ENCODE measurements at regions not wholly inside any gene's neighbourhood (a gene's known extent, or its start where the extent isn't known, plus 50 kb on each side); places are given as distances from the start of the nearest gene placed in this dataset.
"Not testable (repeated sequence)": the region's sequence is repeated elsewhere in the genome, so short reads cannot be mapped to it uniquely, and the experiment has no call there.

- no peak for DNase-seq
Measured at GRCh38 chr12:84117190-84117589, 795.4 kb downstream of the SLC6A15 start.

- no peak for DNase-seq
Measured at GRCh38 chr12:84113666-84114065, 798.9 kb downstream of the SLC6A15 start.

- DNase-seq, result not testable (repeated sequence)
Measured at GRCh38 chr12:84103886-84104285, 808.7 kb downstream of the SLC6A15 start.

- not testable (repeated sequence) for DNase-seq
Measured at GRCh38 chr12:84101963-84102362, 810.6 kb downstream of the SLC6A15 start.

GRCh38 chr12:84099591-84099990, 813.0 kb downstream of the SLC6A15 start:
- not testable (repeated sequence) for DNase-seq

GRCh38 chr12:84091651-84092050, 820.9 kb downstream of the SLC6A15 start:
- DNase-seq, result no peak

GRCh38 chr12:84089356-84089755, 823.2 kb downstream of the SLC6A15 start:
- DNase-seq, result no peak

GRCh38 chr12:84085046-84085445, 827.6 kb downstream of the SLC6A15 start:
- DNase-seq, result no peak

GRCh38 chr12:84079626-84080025, 833.0 kb downstream of the SLC6A15 start:
- no peak for DNase-seq

GRCh38 chr12:84077679-84078078, 834.9 kb downstream of the SLC6A15 start:
- no peak for DNase-seq

- no peak for DNase-seq
Measured at GRCh38 chr12:84075991-84076390, 836.6 kb downstream of the SLC6A15 start.

GRCh38 chr12:84073401-84073800, 839.2 kb downstream of the SLC6A15 start:
- DNase-seq, result no peak

- DNase-seq, result no peak
Measured at GRCh38 chr12:84072961-84073360, 839.6 kb downstream of the SLC6A15 start.

GRCh38 chr12:84070292-84070691, 842.3 kb downstream of the SLC6A15 start:
- no peak for DNase-seq

- DNase-seq, result no peak
Measured at GRCh38 chr12:84069699-84070098, 842.9 kb downstream of the SLC6A15 start.

- DNase-seq, result no peak
Measured at GRCh38 chr12:84069198-84069597, 843.4 kb downstream of the SLC6A15 start.

GRCh38 chr12:84058136-84058535, 854.5 kb downstream of the SLC6A15 start:
- no peak for DNase-seq

- DNase-seq, result no peak
Measured at GRCh38 chr12:84054811-84055210, 857.8 kb downstream of the SLC6A15 start.

GRCh38 chr12:84047881-84048280, 864.7 kb downstream of the SLC6A15 start:
- no peak for DNase-seq

- no peak for DNase-seq
Measured at GRCh38 chr12:84046859-84047258, 865.7 kb downstream of the SLC6A15 start.

- no peak for DNase-seq
Measured at GRCh38 chr12:84043355-84043754, 869.2 kb downstream of the SLC6A15 start.

GRCh38 chr12:84038242-84038641, 874.4 kb downstream of the SLC6A15 start:
- DNase-seq, result no peak

GRCh38 chr12:84036912-84037311, 875.7 kb downstream of the SLC6A15 start:
- no peak for DNase-seq

- no peak for DNase-seq
Measured at GRCh38 chr12:84035766-84036165, 876.8 kb downstream of the SLC6A15 start.

- no peak for DNase-seq
Measured at GRCh38 chr12:84034871-84035270, 877.7 kb downstream of the SLC6A15 start.

- no peak for DNase-seq
Measured at GRCh38 chr12:84033162-84033561, 879.4 kb downstream of the SLC6A15 start.
